Vagina (tissue), 2 donors: ENCODE measurements at regions not wholly inside any gene's neighbourhood (a gene's known extent, or its start where the extent isn't known, plus 50 kb on each side); places are given as distances from the start of the nearest gene placed in this dataset.
"Not testable (repeated sequence)": the region's sequence is repeated elsewhere in the genome, so short reads cannot be mapped to it uniquely, and the experiment has no call there.

ENCODE experiments used
- DNase-seq, 2 donors: peaks; one replicate each; pipeline ENCODE4 v3.0.0-alpha.2; 2017; ENCODE audit errors: extremely low spot score in 2 of 2
- H3K27ac ChIP-seq: fragments of 200-600 bp; sonication (generic); one replicate; pipeline ENCODE4 v1.5.1; 2019
- H3K27me3 ChIP-seq: fragments of 200-600 bp; sonication (generic); one replicate; pipeline ENCODE4 v1.5.1; 2019
- H3K36me3 ChIP-seq, 2 donors: fragments of 200-600 bp; sonication (generic); one replicate each; pipeline ENCODE4 v1.5.1; 2017 to 2019
- H3K4me1 ChIP-seq: fragments of 200-600 bp; sonication (generic); one replicate; pipeline ENCODE4 v1.5.1; 2019
- H3K4me3 ChIP-seq, 2 donors: fragments of 200-600 bp; sonication (generic); 1 replicate in 1 of 2; 2 replicates in 1 of 2; pipeline ENCODE4 v1.5.1; 2016 to 2019
- H3K9me3 ChIP-seq: fragments of 200-600 bp; sonication (generic); one replicate; pipeline ENCODE4 v1.5.1; 2019
- POLR2A ChIP-seq, 2 donors: fragments of 450-650 bp; IDR thresholded peaks; one replicate each; pipeline ENCODE4 v1.6.1; 2017; ENCODE audit warnings: antibody characterized with exemption in 2 of 2, mild to moderate bottlenecking in 2 of 2, moderate library complexity in 2 of 2
- POLR2AphosphoS5 ChIP-seq, 2 donors: sonication (generic); formaldehyde crosslinking; IDR thresholded peaks; one replicate each; pipeline ENCODE4 v1.9.0; 2017; ENCODE audit warnings: antibody characterized with exemption in 2 of 2, mild to moderate bottlenecking in 2 of 2, low read depth in 1 of 2; ENCODE audit not compliant: insufficient read depth in 1 of 2
- intact Hi-C: fragments of 100-400 bp; cut with DNase I; formaldehyde crosslinking; loops from one replicate; pipeline ENCODE4 v1.15.1; 2023
- TF ChIP-seq, protein P1 (sequence below), 3 experiments: fragments of 450-650 bp in 2 of 3; fragments of 200-600 bp in 1 of 3; sonication (generic) in 1 of 3; IDR thresholded peaks; one replicate each; pipeline ENCODE4 v1.5.1; 2017 to 2019; ENCODE audit warnings: antibody characterized with exemption in 3 of 3, mild to moderate bottlenecking in 2 of 3, moderate library complexity in 2 of 3

- intact Hi-C loops: no loop called here
- no peaks in the 10 kb centered on the region for H3K9me3 ChIP-seq
- no peaks in the 10 kb centered on the region for H3K36me3 ChIP-seq
- TF ChIP-seq POLR2AphosphoS5 (IDR thresholded peaks at IDR 0.05; ENCODE audit: insufficient read depth in 1 of 2, low read depth in 1 of 2) (no peak), POLR2A (IDR thresholded peaks at IDR 0.05) (no peak)
- TF ChIP-seq, protein P1, sequence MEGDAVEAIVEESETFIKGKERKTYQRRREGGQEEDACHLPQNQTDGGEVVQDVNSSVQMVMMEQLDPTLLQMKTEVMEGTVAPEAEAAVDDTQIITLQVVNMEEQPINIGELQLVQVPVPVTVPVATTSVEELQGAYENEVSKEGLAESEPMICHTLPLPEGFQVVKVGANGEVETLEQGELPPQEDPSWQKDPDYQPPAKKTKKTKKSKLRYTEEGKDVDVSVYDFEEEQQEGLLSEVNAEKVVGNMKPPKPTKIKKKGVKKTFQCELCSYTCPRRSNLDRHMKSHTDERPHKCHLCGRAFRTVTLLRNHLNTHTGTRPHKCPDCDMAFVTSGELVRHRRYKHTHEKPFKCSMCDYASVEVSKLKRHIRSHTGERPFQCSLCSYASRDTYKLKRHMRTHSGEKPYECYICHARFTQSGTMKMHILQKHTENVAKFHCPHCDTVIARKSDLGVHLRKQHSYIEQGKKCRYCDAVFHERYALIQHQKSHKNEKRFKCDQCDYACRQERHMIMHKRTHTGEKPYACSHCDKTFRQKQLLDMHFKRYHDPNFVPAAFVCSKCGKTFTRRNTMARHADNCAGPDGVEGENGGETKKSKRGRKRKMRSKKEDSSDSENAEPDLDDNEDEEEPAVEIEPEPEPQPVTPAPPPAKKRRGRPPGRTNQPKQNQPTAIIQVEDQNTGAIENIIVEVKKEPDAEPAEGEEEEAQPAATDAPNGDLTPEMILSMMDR (IDR thresholded peaks at IDR 0.05): no peak
- no peak overlapping the region for H3K4me3 ChIP-seq
- H3K27ac ChIP-seq: no peak overlapping the region
- no peaks in the 10 kb centered on the region for H3K4me1 ChIP-seq
- no peaks in the 10 kb centered on the region for H3K27me3 ChIP-seq
- DNase-seq: no peak
Observed at GRCh38 chrX:140132937-140133336, 167.6 kb upstream of the CXorf66 start.

- Histone ChIP-seq H3K36me3 (no peaks in the 10 kb centered on the region), H3K4me3 (no peak overlapping the region), H3K27ac (no peak overlapping the region), H3K27me3 (no peaks in the 10 kb centered on the region), H3K9me3 (no peaks in the 10 kb centered on the region), H3K4me1 (no peaks in the 10 kb centered on the region)
- DNase-seq: no peak
- intact Hi-C loops: no loop called here
- TF ChIP-seq POLR2AphosphoS5 (IDR thresholded peaks at IDR 0.05; ENCODE audit: insufficient read depth in 1 of 2, low read depth in 1 of 2) (no peak), POLR2A (IDR thresholded peaks at IDR 0.05) (no peak)
- TF ChIP-seq, protein P1 (IDR thresholded peaks at IDR 0.05): no peak
Observed at GRCh38 chrX:140123446-140123845, 158.1 kb upstream of the CXorf66 start.

DNA sequence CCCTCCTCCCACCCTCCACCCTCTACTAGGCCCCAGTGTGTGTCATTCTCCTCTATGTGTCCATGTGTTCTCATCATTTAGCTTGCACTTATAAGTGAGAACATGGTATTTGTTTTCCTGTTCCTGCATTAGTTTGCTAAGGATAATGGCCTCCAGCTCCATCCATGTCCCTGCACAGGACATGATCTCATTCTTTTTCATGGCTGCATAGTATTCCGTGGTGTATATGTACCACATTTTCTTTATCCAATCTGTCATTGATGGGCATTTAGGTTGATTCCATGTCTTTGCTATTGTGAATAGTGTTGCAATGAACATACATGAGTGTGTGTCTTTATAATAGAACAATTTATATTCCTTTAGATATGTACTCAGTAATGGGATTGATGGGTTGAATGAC is 148.7 kb upstream of the CXorf66 start:
- not testable (repeated sequence) for H3K4me3 ChIP-seq, H3K4me1 ChIP-seq

DNA sequence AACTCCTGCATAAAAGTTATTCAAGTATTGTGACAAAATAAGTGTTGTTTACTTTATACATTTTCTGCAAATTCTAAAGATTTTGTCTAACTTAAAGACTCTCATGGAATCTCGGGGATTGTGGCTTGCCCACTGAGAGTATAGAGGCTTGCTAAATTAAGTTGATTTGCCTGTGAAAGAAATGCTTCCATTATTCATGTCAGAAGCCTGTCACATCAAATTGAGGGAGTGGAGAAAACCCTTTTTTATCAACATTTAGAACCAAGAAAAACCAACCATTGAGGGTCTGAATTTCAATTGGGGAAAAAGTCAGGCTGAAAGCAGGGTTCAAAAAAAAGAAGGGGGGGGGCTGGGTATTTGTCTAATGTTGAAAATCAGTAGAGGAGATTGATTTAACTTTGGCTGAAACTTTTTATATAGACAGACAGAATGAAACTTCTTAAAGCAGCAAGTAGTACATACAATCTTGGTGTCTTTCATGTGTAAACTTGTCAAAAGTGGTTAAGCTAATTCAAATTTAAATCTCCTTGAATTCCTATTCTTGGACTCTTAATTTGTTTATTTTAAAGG is 144.8 kb upstream of the CXorf66 start:
- H3K4me1 ChIP-seq: no peaks in the 10 kb centered on the region
- TF ChIP-seq, protein P1 (IDR thresholded peaks at IDR 0.05): no peak
- TF ChIP-seq POLR2AphosphoS5 (IDR thresholded peaks at IDR 0.05; ENCODE audit: insufficient read depth in 1 of 2, low read depth in 1 of 2): no peak
- TF ChIP-seq POLR2A (IDR thresholded peaks at IDR 0.05): no peak
- no peaks in the 10 kb centered on the region for H3K27me3 ChIP-seq
- no peaks in the 10 kb centered on the region for H3K9me3 ChIP-seq
- no peak overlapping the region for H3K4me3 ChIP-seq
- DNase-seq: no peak
- no peak overlapping the region for H3K27ac ChIP-seq
- intact Hi-C loops: no loop called here
- no peaks in the 10 kb centered on the region for H3K36me3 ChIP-seq

More for the DNA sequence above, 148.7 kb upstream of the CXorf66 start:
- H3K36me3 ChIP-seq, DNase-seq, H3K27ac ChIP-seq, H3K9me3 ChIP-seq, intact Hi-C loops, H3K27me3 ChIP-seq: not testable (repeated sequence)

DNA sequence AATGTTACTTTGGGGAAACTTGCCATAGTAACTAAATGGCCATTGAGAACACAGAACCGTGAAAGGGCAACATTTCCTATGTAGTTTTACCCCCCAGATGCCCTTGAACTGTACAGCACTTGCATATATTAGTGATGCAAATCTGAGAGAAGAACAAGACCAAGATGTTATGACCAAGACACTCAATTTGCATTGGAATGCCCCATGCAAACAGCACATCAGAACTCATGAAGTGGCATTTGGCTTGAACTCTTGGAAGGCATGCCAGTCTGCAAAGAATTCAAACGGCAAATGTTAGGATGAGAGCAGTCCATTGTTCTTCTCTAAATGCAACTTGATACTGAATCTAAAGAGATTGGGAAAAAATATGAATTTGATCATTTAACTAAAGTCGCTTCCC is 139.4 kb upstream of the CXorf66 start:
- intact Hi-C loops: no loop called here
- Histone ChIP-seq H3K27me3 (no peaks in the 10 kb centered on the region), H3K27ac (no peak overlapping the region), H3K4me3 (no peak overlapping the region), H3K9me3 (no peaks in the 10 kb centered on the region), H3K36me3 (no peaks in the 10 kb centered on the region), H3K4me1 (no peaks in the 10 kb centered on the region)
- no peak for DNase-seq
- TF ChIP-seq POLR2AphosphoS5 (IDR thresholded peaks at IDR 0.05; ENCODE audit: insufficient read depth in 1 of 2, low read depth in 1 of 2): no peak

DNA sequence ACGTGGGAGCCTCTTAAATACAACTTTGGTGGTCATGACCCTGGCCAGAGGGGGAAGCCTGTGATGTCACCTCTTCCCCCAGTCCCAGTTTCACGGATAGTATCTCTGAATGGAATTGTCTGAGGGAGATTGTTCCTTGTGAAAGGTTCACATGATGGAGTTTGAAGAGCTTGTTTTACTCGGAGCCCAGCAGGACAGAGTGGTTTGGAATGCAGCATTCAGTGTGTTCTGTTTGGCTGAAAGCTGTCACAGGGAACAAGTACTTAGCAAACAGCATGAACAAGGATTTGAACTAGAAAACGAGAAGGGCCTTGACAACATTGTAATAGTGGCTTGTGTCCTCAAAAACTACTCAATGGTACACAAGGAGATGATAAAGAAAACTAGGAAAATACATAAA is 133.9 kb upstream of the CXorf66 start:
- Histone ChIP-seq H3K36me3 (no peaks in the 10 kb centered on the region), H3K9me3 (no peaks in the 10 kb centered on the region), H3K27me3 (no peaks in the 10 kb centered on the region), H3K27ac (no peak overlapping the region), H3K4me1 (no peaks in the 10 kb centered on the region), H3K4me3 (no peak overlapping the region)
- intact Hi-C loops: no loop called here
- TF ChIP-seq POLR2AphosphoS5 (IDR thresholded peaks at IDR 0.05; ENCODE audit: insufficient read depth in 1 of 2, low read depth in 1 of 2) (no peak), POLR2A (IDR thresholded peaks at IDR 0.05) (no peak)
- TF ChIP-seq, protein P1 (IDR thresholded peaks at IDR 0.05): no peak
- DNase-seq: no peak
